SK-N-DZ (cell line): ENCODE measurements at regions not wholly inside any gene's neighbourhood (a gene's known extent, or its start where the extent isn't known, plus 50 kb on each side); places are given as distances from the start of the nearest gene placed in this dataset.

Experiments used
- DNase-seq: peaks from one replicate; pipeline ENCODE4 v3.0.0-alpha.2; 2015; ENCODE audit warnings: low spot score

DNA sequence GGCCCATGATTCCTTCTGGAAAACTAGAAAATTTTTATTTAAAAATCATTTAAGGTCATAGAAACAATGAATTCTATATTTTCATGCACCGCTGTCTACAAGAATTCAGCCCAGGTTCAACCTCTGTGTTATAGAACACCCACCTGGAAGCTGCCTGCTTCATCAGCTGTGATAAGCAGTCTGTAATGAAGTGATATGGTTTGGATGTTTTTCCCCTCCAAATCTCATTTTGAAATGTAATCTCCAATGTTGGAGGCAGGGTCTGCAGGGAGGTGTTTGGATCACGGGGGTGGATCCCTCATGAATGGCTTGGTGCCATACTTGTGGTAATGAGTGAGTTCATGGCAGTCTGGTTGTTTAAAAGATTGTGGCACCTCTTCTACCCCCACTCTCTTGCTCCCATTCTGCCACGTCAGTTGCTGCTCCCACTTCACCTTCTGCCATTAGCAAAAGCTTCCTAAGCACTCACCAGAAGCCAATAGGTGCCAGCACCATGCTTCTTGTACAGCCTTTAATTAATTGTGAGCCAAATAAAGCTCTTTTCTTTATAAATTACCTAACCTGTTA lies 55.6 kb downstream of the MRPL32 start:
- DNase-seq = no peak

DNA sequence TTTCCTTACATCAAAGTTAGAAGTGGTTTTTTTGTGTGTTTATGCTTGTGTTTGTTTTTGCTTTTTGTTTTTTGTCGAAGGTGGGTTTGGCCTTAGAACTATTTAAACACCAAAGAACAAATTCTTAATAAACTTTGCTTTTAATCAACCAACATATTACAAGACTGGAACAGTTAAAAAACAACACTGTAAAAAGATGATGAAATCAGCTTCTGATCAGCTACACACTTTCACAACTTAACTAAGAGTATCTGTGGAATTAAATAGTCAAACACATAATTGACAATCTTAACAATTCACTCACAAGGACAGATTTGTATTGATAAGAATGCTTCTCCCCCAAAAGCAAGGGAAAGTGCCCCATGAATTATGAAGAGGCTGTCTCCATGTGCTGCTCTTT lies 58.8 kb downstream of the MRPL32 start:
- DNase-seq = no peak

DNA sequence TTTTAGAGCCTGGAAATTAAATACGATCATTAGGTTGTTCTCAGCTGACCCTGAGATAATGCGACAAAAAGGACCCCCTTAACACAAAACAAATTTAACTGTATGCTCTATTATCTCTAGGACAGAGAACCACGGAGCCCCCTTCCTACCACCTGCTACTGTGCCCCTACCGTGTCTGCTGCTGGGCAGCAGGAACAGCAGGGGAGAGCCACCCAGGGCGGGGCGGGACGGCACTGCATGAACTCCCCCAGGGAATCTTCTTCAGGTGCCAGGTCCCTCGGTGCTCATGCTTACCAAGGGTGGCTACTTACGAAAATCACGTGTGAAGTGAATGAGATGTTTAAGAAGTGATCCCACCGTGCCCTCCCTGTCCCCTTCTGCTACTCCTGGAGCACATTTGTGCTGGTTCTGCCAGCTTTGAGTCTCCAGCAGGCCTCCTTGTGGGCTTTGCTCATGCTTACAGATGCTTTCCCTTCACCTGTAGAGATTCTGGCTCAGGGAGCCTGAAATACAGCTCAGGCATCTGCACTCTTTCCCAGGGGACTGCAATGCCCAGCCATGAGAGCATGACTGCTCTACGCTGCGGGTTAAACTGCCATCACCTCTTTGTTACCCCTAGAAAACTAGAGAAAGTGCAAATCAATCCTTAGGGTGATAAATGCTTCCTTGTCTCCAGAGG lies 59.9 kb downstream of the MRPL32 start:
- peak; percentile 31 for DNase-seq

DNA sequence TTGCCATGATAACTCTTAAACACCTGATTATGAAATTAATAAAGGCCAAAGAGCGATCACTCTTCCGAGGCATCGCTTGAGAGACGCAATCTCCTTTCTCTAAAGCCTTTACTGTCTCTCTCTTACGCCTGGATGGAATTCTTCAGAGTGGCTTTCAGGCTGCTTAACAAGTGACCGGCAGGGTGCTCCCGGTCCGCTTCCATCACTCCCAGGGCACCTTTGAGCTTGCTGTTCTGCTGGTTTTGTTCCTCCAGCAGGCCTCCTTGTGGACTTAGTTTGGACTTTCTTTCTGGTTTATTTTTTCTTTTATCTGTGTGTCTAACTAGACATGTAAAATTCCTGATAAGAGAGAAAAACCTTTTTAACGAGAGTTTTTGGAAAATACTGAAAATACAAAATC lies 60.9 kb downstream of the MRPL32 start:
- DNase-seq = peak; percentile 33

DNA sequence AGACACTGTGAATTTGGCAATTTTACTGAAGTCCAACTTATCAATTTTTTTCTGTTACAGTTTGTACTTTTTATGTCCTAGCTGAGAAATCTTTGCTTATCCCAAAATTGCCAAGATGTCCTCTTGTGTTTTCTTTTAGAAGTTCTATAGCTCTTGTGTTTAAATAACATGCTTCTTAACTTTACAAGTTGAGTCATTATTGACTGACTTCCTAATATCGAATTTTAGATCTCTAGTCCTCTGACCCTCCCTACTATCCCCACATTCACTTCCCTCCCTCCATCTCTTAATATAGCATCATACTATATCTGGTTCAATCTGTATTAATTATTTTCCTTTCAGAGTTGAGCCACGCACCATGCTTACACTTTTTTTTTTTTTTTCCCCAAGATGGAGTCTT lies 61.9 kb downstream of the MRPL32 start:
- DNase-seq = no peak

DNA sequence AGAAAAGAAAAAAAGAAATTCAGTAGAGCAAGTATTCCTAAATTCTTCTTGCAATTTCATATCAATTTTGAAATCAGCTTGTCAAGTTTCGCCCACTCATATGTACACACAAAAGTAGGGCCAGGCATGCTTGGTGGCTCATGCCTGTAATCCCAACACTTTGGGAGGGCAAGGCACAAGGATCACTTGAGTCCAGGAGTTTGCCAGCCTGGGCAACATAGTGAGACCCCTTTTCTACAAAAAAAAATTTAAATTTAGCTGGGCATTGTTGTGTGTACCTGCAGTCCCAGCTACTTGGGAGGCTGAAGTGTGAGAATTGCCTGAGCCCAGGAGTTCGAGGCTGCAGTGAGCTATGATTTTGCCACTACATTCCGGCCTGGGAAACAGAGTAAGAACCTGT lies 65.4 kb downstream of the MRPL32 start:
- DNase-seq = no peak

- no peak for DNase-seq
These were observed 71.9 kb downstream of the MRPL32 start for GRCh38 chr7:43004082-43004481.

GRCh38 chr7:43006008-43006407 lies 73.8 kb downstream of the MRPL32 start:
- no peak for DNase-seq

DNA sequence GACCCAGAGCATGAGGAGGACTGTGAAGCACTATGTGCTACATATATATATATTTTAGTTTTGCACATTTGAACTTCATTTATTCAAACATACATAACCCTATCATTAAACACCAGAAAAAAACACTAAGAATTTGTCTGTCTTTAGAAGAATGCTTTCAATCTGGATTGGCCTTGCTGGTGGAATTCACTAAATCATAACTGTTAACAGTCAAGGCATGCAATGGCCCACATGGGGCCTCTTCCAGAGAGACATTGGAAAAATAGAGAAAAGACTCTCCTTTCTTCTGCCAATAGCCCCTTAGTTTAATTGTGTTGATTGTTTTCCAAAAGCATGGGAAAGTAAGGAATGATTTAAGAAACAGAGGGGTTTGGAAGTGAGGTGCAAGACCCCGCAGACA lies 77.9 kb downstream of the MRPL32 start:
- DNase-seq = no peak

DNA sequence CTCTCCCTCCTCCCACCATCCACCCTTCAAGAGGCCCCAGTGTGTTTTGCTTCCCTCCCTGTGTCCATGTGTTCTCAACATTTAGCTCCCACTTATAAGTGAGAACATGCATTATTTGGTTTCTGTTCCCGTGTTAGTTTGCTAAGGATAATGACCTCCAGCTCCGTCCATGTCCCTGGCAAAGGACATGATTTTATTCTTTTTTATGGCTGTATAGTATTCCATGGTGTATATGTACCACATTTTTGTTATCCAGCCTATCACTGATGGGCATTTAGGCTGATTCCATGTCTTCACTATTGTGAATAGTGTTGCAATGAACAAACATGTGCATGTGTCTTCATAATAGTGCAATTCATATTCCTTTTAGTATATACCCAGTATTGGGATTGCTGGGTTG lies 79.7 kb downstream of the MRPL32 start:
- DNase-seq = no peak

- DNase-seq = no peak
These were observed 82.2 kb downstream of the MRPL32 start for GRCh38 chr7:43014406-43014805.

- DNase-seq = no peak
These were observed 83.1 kb downstream of the MRPL32 start for GRCh38 chr7:43015301-43015700.

- no peak for DNase-seq
These were observed 86.3 kb downstream of the MRPL32 start for GRCh38 chr7:43018446-43018845.

DNA sequence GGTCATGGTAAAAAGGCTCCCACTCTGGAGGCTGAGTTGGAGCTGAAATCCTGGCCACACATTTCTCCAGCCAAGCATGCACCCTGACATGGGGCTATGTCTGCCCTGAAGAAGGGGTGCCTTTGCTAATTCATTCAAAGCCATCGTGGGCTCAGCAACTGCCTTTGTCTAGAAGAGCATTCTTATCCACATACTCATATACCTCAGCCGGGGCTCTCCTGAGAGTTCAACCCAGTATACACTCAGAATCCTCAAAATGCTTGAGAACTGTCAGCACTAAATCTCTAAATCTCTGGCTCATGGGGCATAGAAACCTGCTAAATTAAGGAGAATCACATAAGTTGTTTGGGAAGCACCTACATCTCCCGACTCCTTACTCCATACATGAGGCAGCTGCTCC lies 89.3 kb downstream of the MRPL32 start:
- no peak for DNase-seq

GRCh38 chr7:43022008-43022407 lies 89.8 kb downstream of the MRPL32 start:
- no peak for DNase-seq

GRCh38 chr7:43033369-43033768 lies 79.1 kb upstream of the HECW1 start:
- DNase-seq = no peak

GRCh38 chr7:43034535-43035002 lies 77.9 kb upstream of the HECW1 start:
- no peak for DNase-seq

GRCh38 chr7:43037531-43037930 lies 74.9 kb upstream of the HECW1 start:
- no peak for DNase-seq

- DNase-seq = no peak
These were observed 74.2 kb upstream of the HECW1 start for GRCh38 chr7:43038254-43038653.

- DNase-seq = no peak
These were observed 73.1 kb upstream of the HECW1 start for GRCh38 chr7:43039346-43039745.

DNA sequence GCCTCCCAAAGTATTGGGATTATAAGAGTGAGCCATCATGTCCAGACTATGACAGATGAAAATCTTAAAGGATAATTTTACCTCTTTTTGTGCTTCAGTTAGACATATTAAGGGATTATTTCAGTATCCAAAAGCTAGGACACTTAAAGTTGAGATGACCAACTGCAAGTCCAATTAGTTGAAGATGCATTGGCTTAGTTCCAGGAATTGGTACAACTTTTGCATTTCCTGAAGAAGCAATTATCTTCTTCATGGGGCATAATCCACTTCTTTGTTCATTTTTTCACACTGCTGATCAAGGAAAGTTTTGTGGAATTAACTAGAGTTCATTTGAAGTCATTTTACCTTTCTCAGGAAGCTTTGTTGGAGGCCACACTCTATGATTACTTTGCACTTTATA lies 72.0 kb upstream of the HECW1 start:
- no peak for DNase-seq

DNA sequence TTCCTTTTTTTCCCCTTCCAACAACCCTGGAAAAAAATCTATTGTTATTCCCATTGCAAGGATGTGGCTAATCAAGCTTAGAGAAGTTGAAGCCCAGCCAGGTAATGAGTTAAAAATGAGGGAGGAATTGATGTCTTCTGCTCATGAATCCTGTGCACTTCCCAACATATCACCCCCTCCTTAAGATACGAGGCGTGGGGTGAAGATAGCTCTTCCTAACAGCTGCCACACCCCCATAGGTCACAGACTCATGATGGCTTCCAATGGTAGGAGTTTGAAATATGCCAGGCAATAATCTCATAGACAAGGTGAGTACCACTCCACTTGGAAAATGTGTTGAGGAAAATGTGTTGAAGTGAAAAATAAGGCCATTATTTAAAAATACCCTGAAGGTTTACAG lies 71.3 kb upstream of the HECW1 start:
- no peak for DNase-seq

GRCh38 chr7:43041724-43042123 lies 70.7 kb upstream of the HECW1 start:
- DNase-seq = no peak

- no peak for DNase-seq
These were observed 70.1 kb upstream of the HECW1 start for GRCh38 chr7:43042302-43042701.
